ENCODE measurements at regions not wholly inside any gene's neighbourhood (a gene's known extent, or its start where the extent isn't known, plus 50 kb on each side); places are given as distances from the start of the nearest gene placed in this dataset.
"Not testable (repeated sequence)": the region's sequence is repeated elsewhere in the genome, so short reads cannot be mapped to it uniquely, and the experiment has no call there.

- not testable (repeated sequence) for DNase-seq
Measured at GRCh38 chr4:116536024-116536423, 549.4 kb downstream of the TRAM1L1 start.

- no peak for DNase-seq
Measured at GRCh38 chr4:116531870-116532269, 553.5 kb downstream of the TRAM1L1 start.

- no peak for DNase-seq
Measured at GRCh38 chr4:116531026-116531425, 554.4 kb downstream of the TRAM1L1 start.

GRCh38 chr4:116530048-116530447 is 555.3 kb downstream of the TRAM1L1 start:
- no peak for DNase-seq

GRCh38 chr4:116529129-116529528 is 556.2 kb downstream of the TRAM1L1 start:
- DNase-seq: no peak

GRCh38 chr4:116522922-116523321 is 562.5 kb downstream of the TRAM1L1 start:
- DNase-seq: no peak

GRCh38 chr4:116520886-116521285 is 564.5 kb downstream of the TRAM1L1 start:
- no peak for DNase-seq

GRCh38 chr4:116516711-116517110 is 568.7 kb downstream of the TRAM1L1 start:
- DNase-seq: no peak

GRCh38 chr4:116515959-116516358 is 569.4 kb downstream of the TRAM1L1 start:
- DNase-seq: no peak

- DNase-seq: no peak
Measured at GRCh38 chr4:116512552-116512951, 572.8 kb downstream of the TRAM1L1 start.

GRCh38 chr4:116501954-116502353 is 583.4 kb downstream of the TRAM1L1 start:
- no peak for DNase-seq

- DNase-seq: no peak
Measured at GRCh38 chr4:116500225-116500624, 585.2 kb downstream of the TRAM1L1 start.

- DNase-seq: no peak
Measured at GRCh38 chr4:116489739-116490138, 595.6 kb downstream of the TRAM1L1 start.

GRCh38 chr4:116486401-116486800 is 599.0 kb downstream of the TRAM1L1 start:
- DNase-seq: no peak

- DNase-seq: no peak
Measured at GRCh38 chr4:116480546-116480945, 604.8 kb downstream of the TRAM1L1 start.

GRCh38 chr4:116478343-116478742 is 607.0 kb downstream of the TRAM1L1 start:
- no peak for DNase-seq

- DNase-seq: no peak
Measured at GRCh38 chr4:116469582-116469981, 615.8 kb downstream of the TRAM1L1 start.

- DNase-seq: no peak
Measured at GRCh38 chr4:116453127-116453526, 632.2 kb downstream of the TRAM1L1 start.

GRCh38 chr4:116449764-116450163 is 635.6 kb downstream of the TRAM1L1 start:
- no peak for DNase-seq

GRCh38 chr4:116444117-116444516 is 641.3 kb downstream of the TRAM1L1 start:
- no peak for DNase-seq

- DNase-seq: no peak
Measured at GRCh38 chr4:116438981-116439729, 646.2 kb downstream of the TRAM1L1 start.

- DNase-seq: no peak
Measured at GRCh38 chr4:116438417-116438816, 647.0 kb downstream of the TRAM1L1 start.

GRCh38 chr4:116427666-116428065 is 657.7 kb downstream of the TRAM1L1 start:
- DNase-seq: no peak

- DNase-seq: no peak
Measured at GRCh38 chr4:116413222-116413621, 672.2 kb downstream of the TRAM1L1 start.

GRCh38 chr4:116401293-116401692 is 684.1 kb downstream of the TRAM1L1 start:
- no peak for DNase-seq

All from NCI-H187 (cell line).